H1 (cell line): ENCODE measurements at regions not wholly inside any gene's neighbourhood (a gene's known extent, or its start where the extent isn't known, plus 50 kb on each side); places are given as distances from the start of the nearest gene placed in this dataset.

Source experiments
- CTCF ChIA-PET: fragments of 300-600 bp; sonication (Branson Sonifier 250); formaldehyde crosslinking; loops from one replicate; lab custom pipeline; 2021; ENCODE audit not compliant: partially characterized antibody; lab: Charles Lee
- POLR2A ChIA-PET: fragments of 300-600 bp; sonication (Branson Sonifier 250); formaldehyde crosslinking; loops from one replicate; lab custom pipeline; 2021; ENCODE audit warnings: inconsistent platforms; ENCODE audit not compliant: partially characterized antibody; lab: Charles Lee
- DNase-seq, 2 experiments: peaks; one replicate each; pipeline versions ENCODE4 v3.0.0 to v3.0.0-alpha.2; 2010 to 2022; ENCODE audit warnings: low spot score in 2 of 2, low read depth in 1 of 2, mixed read lengths in 1 of 2
- FAIRE-seq: peaks from 2 replicates; lab custom pipeline; 2011; peaks lifted over from hg19 to GRCh38; lab: Jason Lieb, UNC
- H2AFZ ChIP-seq: 2 replicates; pipeline ENCODE4 v1.8.1; 2012; ENCODE audit warnings: low read length, inconsistent platforms
- H2AK5ac ChIP-seq: 2 replicates; pipeline ENCODE4 v1.6.1; 2013; ENCODE audit warnings: low read depth, low read length
- H2BK120ac ChIP-seq: replicated peaks from 2 replicates; pipeline ENCODE3; 2013; ENCODE audit warnings: low read depth, low read length, inconsistent platforms
- H2BK12ac ChIP-seq: 2 replicates; pipeline ENCODE4 v1.6.1; 2013; ENCODE audit warnings: low read depth, low read length
- H2BK15ac ChIP-seq: 2 replicates; pipeline ENCODE4 v1.6.1; 2013; ENCODE audit warnings: low read length
- H2BK20ac ChIP-seq: 2 replicates; pipeline ENCODE4 v1.6.1; 2013; ENCODE audit warnings: low read length
- H2BK5ac ChIP-seq: 2 replicates; pipeline ENCODE4 v1.6.1; 2013; ENCODE audit warnings: low read depth, low read length
- H3K14ac ChIP-seq: 2 replicates; pipeline ENCODE4 v1.6.1; 2013; ENCODE audit warnings: inconsistent platforms; ENCODE audit not compliant: insufficient read length
- H3K18ac ChIP-seq: 2 replicates; pipeline ENCODE4 v1.6.1; 2013; ENCODE audit warnings: low read length; ENCODE audit errors: extremely low read depth
- H3K23ac ChIP-seq: 2 replicates; pipeline ENCODE4 v1.6.1; 2013; ENCODE audit warnings: inconsistent platforms; ENCODE audit not compliant: insufficient read length
- H3K23me2 ChIP-seq: 2 replicates; pipeline ENCODE4 v1.6.1; 2013; ENCODE audit warnings: low read depth, low read length
- H3K27ac ChIP-seq: 2 replicates; pipeline ENCODE4 v1.6.1; 2011; ENCODE audit warnings: low read depth, low read length, inconsistent platforms
- H3K27me3 ChIP-seq, 4 experiments: replicated peaks in 1 of 4; 1 replicate in 1 of 4; 2 replicates in 3 of 4; pipeline versions ENCODE4 v1.6.1 to v1.8.1; 2011 to 2013; ENCODE audit warnings: low read length in 3 of 4, mild to moderate bottlenecking in 3 of 4, inconsistent platforms in 2 of 4, mixed read lengths in 2 of 4, moderate library complexity in 1 of 4; ENCODE audit not compliant: control insufficient read depth in 3 of 4, insufficient read depth in 3 of 4; ENCODE audit errors: extremely low read depth in 1 of 4
- H3K36me3 ChIP-seq, 4 experiments: 2 replicates each; pipeline versions ENCODE4 v1.6.1 to v1.8.1; 2011 to 2013; ENCODE audit warnings: mild to moderate bottlenecking in 4 of 4, low read length in 3 of 4, moderate library complexity in 2 of 4, control low read depth in 1 of 4, inconsistent platforms in 1 of 4; ENCODE audit not compliant: insufficient read depth in 4 of 4, control insufficient read depth in 2 of 4
- H3K4ac ChIP-seq: replicated peaks from 2 replicates; pipeline ENCODE3; 2013; ENCODE audit warnings: low read length, low read depth, mixed read lengths, inconsistent platforms; ENCODE audit not compliant: insufficient read length
- H3K4me1 ChIP-seq, 4 experiments: replicated peaks in 1 of 4; 1 replicate in 1 of 4; 2 replicates in 3 of 4; pipeline versions ENCODE4 v1.6.1 to v1.8.1; 2011 to 2013; ENCODE audit warnings: low read length in 3 of 4, inconsistent platforms in 2 of 4, mixed read lengths in 1 of 4; ENCODE audit not compliant: insufficient read depth in 4 of 4, control insufficient read depth in 3 of 4
- H3K4me2 ChIP-seq, 2 experiments: 2 replicates each; pipeline versions ENCODE4 v1.6.1 to v1.8.1; 2011 to 2013; ENCODE audit warnings: low read depth in 2 of 2, low read length in 2 of 2, control low read depth in 1 of 2, inconsistent platforms in 1 of 2, mild to moderate bottlenecking in 1 of 2; ENCODE audit not compliant: insufficient read depth in 1 of 2
- H3K4me3 ChIP-seq, 4 experiments: fragments of 200-600, 300-600 bp in 1 of 4; sonication (generic), shearing (Covaris generic), sonication (Bioruptor Twin) in 1 of 4; 2 replicates each; pipeline versions ENCODE4 v1.5.1 to v1.8.1; 2011 to 2016; ENCODE audit warnings: low read length in 4 of 4, low read depth in 3 of 4, control low read depth in 2 of 4, inconsistent platforms in 2 of 4, mild to moderate bottlenecking in 2 of 4, mixed read lengths in 1 of 4, moderate library complexity in 1 of 4; ENCODE audit not compliant: insufficient read depth in 2 of 4; ENCODE audit errors: extremely low read depth in 1 of 4
- H3K56ac ChIP-seq: replicated peaks from 2 replicates; pipeline ENCODE3; 2013; ENCODE audit warnings: low read depth, mild to moderate bottlenecking, mixed read lengths, low read length, inconsistent platforms; ENCODE audit not compliant: insufficient read length
- H3K79me1 ChIP-seq: 2 replicates; pipeline ENCODE4 v1.6.1; 2013; ENCODE audit warnings: low read depth, low read length, control low read depth
- H3K79me2 ChIP-seq, 2 experiments: 2 replicates each; pipeline versions ENCODE4 v1.6.1 to v1.8.1; 2012 to 2013; ENCODE audit warnings: low read length in 2 of 2, mild to moderate bottlenecking in 2 of 2, inconsistent platforms in 1 of 2; ENCODE audit not compliant: insufficient read depth in 2 of 2, control insufficient read depth in 1 of 2
- H3K9ac ChIP-seq, 4 experiments: replicated peaks in 1 of 4; 1 replicate in 1 of 4; 2 replicates in 3 of 4; pipeline versions ENCODE4 v1.6.1 to v1.8.1; 2011 to 2013; ENCODE audit warnings: low read depth in 3 of 4, low read length in 3 of 4, control low read depth in 2 of 4, mild to moderate bottlenecking in 2 of 4, moderate library complexity in 2 of 4, inconsistent platforms in 1 of 4; ENCODE audit errors: extremely low read depth in 1 of 4
- H3K9me3 ChIP-seq, 2 experiments: 2 replicates each; pipeline versions ENCODE4 v1.6.1 to v1.8.1; 2012 to 2013; ENCODE audit warnings: mild to moderate bottlenecking in 2 of 2, moderate library complexity in 2 of 2, control low read depth in 1 of 2, inconsistent platforms in 1 of 2, low read depth in 1 of 2, low read length in 1 of 2, mixed read lengths in 1 of 2; ENCODE audit not compliant: insufficient read depth in 2 of 2
- H4K20me1 ChIP-seq, 2 experiments: replicated peaks in 1 of 2; 2 replicates each; pipeline versions ENCODE3 to v1.8.1; 2011 to 2013; ENCODE audit warnings: inconsistent platforms in 2 of 2, low read length in 2 of 2, mild to moderate bottlenecking in 1 of 2; ENCODE audit not compliant: insufficient read depth in 2 of 2, control insufficient read depth in 1 of 2
- H4K5ac ChIP-seq: 2 replicates; pipeline ENCODE4 v1.6.1; 2013; ENCODE audit warnings: low read length, low read depth, mixed read lengths, inconsistent platforms; ENCODE audit not compliant: insufficient read length
- H4K8ac ChIP-seq: 2 replicates; pipeline ENCODE4 v1.8.0; 2013; ENCODE audit warnings: mild to moderate bottlenecking, moderate library complexity, low read length, inconsistent platforms; ENCODE audit not compliant: insufficient read depth; ENCODE audit errors: extremely low read depth
- H4K91ac ChIP-seq: replicated peaks from 2 replicates; pipeline ENCODE3; 2013; ENCODE audit warnings: low read length, mixed read lengths, inconsistent platforms; ENCODE audit not compliant: insufficient read length
- BCL11A ChIP-seq, 2 experiments: IDR thresholded peaks; one replicate each; pipeline ENCODE4 v1.6.1; 2011; ENCODE audit warnings: low read depth in 2 of 2, low read length in 2 of 2, mild to moderate bottlenecking in 2 of 2
- BRCA1 ChIP-seq: IDR thresholded peaks from 2 replicates; pipeline ENCODE4 v1.6.1; 2012; ENCODE audit warnings: low read depth, low read length, improper control_type of control experiment
- CBX5 ChIP-seq: fragments of 300-800, 300-1000 bp; sonication (generic); IDR thresholded peaks from 2 replicates; pipeline ENCODE4 v1.7.1; 2016; ENCODE audit warnings: antibody characterized with exemption, low read length, low read depth
- CBX8 ChIP-seq: fragments of 300-800, 300-1000 bp; sonication (generic); IDR thresholded peaks from 2 replicates; pipeline ENCODE4 v1.7.1; 2016; ENCODE audit warnings: low read depth, low read length, borderline replicate concordance
- CHD2 ChIP-seq: IDR thresholded peaks from 2 replicates; pipeline ENCODE4 v1.6.1; 2012; ENCODE audit warnings: low read length, improper control_type of control experiment
- CTBP2 ChIP-seq: IDR thresholded peaks from 2 replicates; pipeline ENCODE4 v1.7.0; 2011; ENCODE audit warnings: borderline replicate concordance, mild to moderate bottlenecking, moderate library complexity, mixed read lengths, low read length; ENCODE audit not compliant: insufficient read depth, insufficient read length
- E2F6 ChIP-seq: IDR thresholded peaks from 2 replicates; pipeline ENCODE4 v1.6.1; 2012; ENCODE audit warnings: inconsistent platforms
- EZH2 ChIP-seq: fragments of 200-600 bp; sonication (generic); IDR thresholded peaks from 2 replicates; pipeline ENCODE4 v1.7.1; 2012; ENCODE audit warnings: low read depth, mild to moderate bottlenecking, moderate library complexity, low read length, inconsistent platforms; ENCODE audit not compliant: severe bottlenecking
- KDM4A ChIP-seq: IDR thresholded peaks from one replicate; pipeline ENCODE4 v1.7.1; 2012; ENCODE audit warnings: low read depth, mild to moderate bottlenecking, moderate library complexity, low read length, inconsistent platforms; ENCODE audit not compliant: severe bottlenecking
- MAFK ChIP-seq: IDR thresholded peaks from 2 replicates; pipeline ENCODE4 v1.6.1; 2012; ENCODE audit warnings: low read depth, mild to moderate bottlenecking, improper control_type of control experiment, low read length
- RAD21 ChIP-seq, 2 experiments: IDR thresholded peaks in 1 of 2; conservative IDR thresholded peaks in 1 of 2; 2 replicates each; pipeline ENCODE4 v1.6.1; 2011; ENCODE audit warnings: low read depth in 2 of 2, low read length in 2 of 2, improper control_type of control experiment in 1 of 2, inconsistent platforms in 1 of 2, mild to moderate bottlenecking in 1 of 2, moderate library complexity in 1 of 2
- RFX5 ChIP-seq: IDR thresholded peaks from 2 replicates; pipeline ENCODE4 v1.6.1; 2011; ENCODE audit warnings: low read depth, low read length, improper control_type of control experiment, borderline replicate concordance
- TCF12 ChIP-seq: IDR thresholded peaks from 2 replicates; pipeline ENCODE4 v1.6.1; 2011; ENCODE audit warnings: low read depth, mild to moderate bottlenecking, low read length
- ZNF274 ChIP-seq: IDR thresholded peaks from 2 replicates; pipeline ENCODE4 v1.7.0; 2012; ENCODE audit warnings: low read length, borderline replicate concordance; ENCODE audit errors: extremely low read depth
- WGBS, 2 experiments: shearing (Covaris generic) in 1 of 2; methylation state at CpG; one replicate each; pipeline versions ENCODE4 v1.1.6 to v1.1.7; 2013 to 2015; ENCODE audit warnings: low lambda C conversion rate in 2 of 2, mixed read lengths in 2 of 2, inconsistent platforms in 1 of 2, low coverage in 1 of 2, missing lambda C conversion rate in 1 of 2; ENCODE audit not compliant: insufficient replicate concordance in 2 of 2, insufficient coverage in 1 of 2, insufficient read length in 1 of 2; ENCODE audit errors: extremely low coverage in 1 of 2, missing lambda C conversion rate in 1 of 2; 5-methylcytosine and 5-hydroxymethylcytosine counted together

- no peak overlapping the region for H3K4ac ChIP-seq
- CTCF ChIA-PET: no interaction called here
- TF ChIP-seq ZNF274: no peak
- TF ChIP-seq BRCA1: no peak
- no peak for TF ChIP-seq E2F6
- TF ChIP-seq BCL11A (IDR thresholded peaks at IDR 0.05; ENCODE audit: low read depth in 2 of 2, low read length in 2 of 2): no peak
- no peak for TF ChIP-seq RFX5
- no peak for TF ChIP-seq CTBP2
- no peak for TF ChIP-seq EZH2
- TF ChIP-seq CBX8: no peak
- TF ChIP-seq KDM4A: no peak
- TF ChIP-seq CHD2: no peak
- no peak for TF ChIP-seq CBX5
- TF ChIP-seq RAD21 (IDR thresholded peaks at IDR 0.05 in 1 of 2, conservative IDR thresholded peaks at IDR 0.05 in 1 of 2; ENCODE audit: low read depth in 2 of 2, low read length in 2 of 2): no peak
- no peak for TF ChIP-seq MAFK
- TF ChIP-seq TCF12: no peak
Observed at GRCh38 chr22:47574556-47574955, 812.1 kb downstream of the TBC1D22A start.

More at GRCh38 chr22:47574556-47574955, 812.1 kb downstream of the TBC1D22A start:
- no peaks in the 10 kb centered on the region for H3K79me1 ChIP-seq
- H3K36me3 ChIP-seq: no peaks in the 10 kb centered on the region; a peak in 1 of 8 replicates
- H2BK5ac ChIP-seq: no peak overlapping the region
- no peak overlapping the region for H3K27ac ChIP-seq
- FAIRE-seq: no peak
- H2BK12ac ChIP-seq: no peak overlapping the region
- no peak overlapping the region for H3K4me3 ChIP-seq
- H3K4me2 ChIP-seq: no peak overlapping the region
- no peaks in the 10 kb centered on the region for H3K79me2 ChIP-seq
- POLR2A ChIA-PET: no interaction called here
- no peak overlapping the region for H2BK15ac ChIP-seq
- no peak overlapping the region for H2AFZ ChIP-seq
- peaks cover 70 to 84% of the 10 kb centered on the region in 2 experiments for H3K9me3 ChIP-seq
- no peak overlapping the region for H4K8ac ChIP-seq
- H3K23me2 ChIP-seq: 0 out of 2 replicates have a peak, but pooled peaks cover 2% of the 10 kb centered on the region
- no peak overlapping the region for H3K56ac ChIP-seq
- H3K4me1 ChIP-seq: no peaks in the 10 kb centered on the region
- no peak overlapping the region for H4K91ac ChIP-seq
- H2BK120ac ChIP-seq: no peak overlapping the region
- H2AK5ac ChIP-seq: no peak overlapping the region
- H3K9ac ChIP-seq: no peak overlapping the region
- H4K5ac ChIP-seq: no peak overlapping the region
- no peak overlapping the region for H2BK20ac ChIP-seq
- 93% methylated on average over 4 of the region's 4 CpGs; no CpG with 5 or more reads in 1 of the 2 experiments for WGBS, 2 experiments
- H3K27me3 ChIP-seq: no peaks in the 10 kb centered on the region
- no peaks in the 10 kb centered on the region for H4K20me1 ChIP-seq
- no peak overlapping the region for H3K14ac ChIP-seq
- DNase-seq: no peak
- no peak overlapping the region for H3K23ac ChIP-seq
- no peak overlapping the region for H3K18ac ChIP-seq
